ENCODE measurements at regions not wholly inside any gene's neighbourhood (a gene's known extent, or its start where the extent isn't known, plus 50 kb on each side); places are given as distances from the start of the nearest gene placed in this dataset.

GRCh38 chr5:156259618-156260017 is 67.3 kb upstream of the SGCD start:
- TF ChIP-seq EZH2 (IDR thresholded peaks at IDR 0.05; ENCODE audit: borderline replicate concordance, low read depth, low read length, severe bottlenecking) (no peak), CTCF (IDR thresholded peaks at IDR 0.05; ENCODE audit: extremely low read depth in 1 of 2, insufficient read depth in 1 of 2, low read depth in 1 of 2, low read length in 2 of 2) (no peak), POLR2A (IDR thresholded peaks at IDR 0.05; ENCODE audit: low read depth, low read length) (no peak), MAX (IDR thresholded peaks at IDR 0.05; ENCODE audit: insufficient read depth, insufficient read length) (no peak), MYC (IDR thresholded peaks at IDR 0.05; ENCODE audit: low read depth, low read length) (no peak), POLR2AphosphoS5 (IDR thresholded peaks at IDR 0.05; ENCODE audit: insufficient read depth, low read depth, low read length) (no peak), FOS (IDR thresholded peaks at IDR 0.05; ENCODE audit: borderline replicate concordance, insufficient read depth, low read length) (no peak)

Data from endothelial cell of umbilical vein (primary cell).